ENCODE measurements at regions not wholly inside any gene's neighbourhood (a gene's known extent, or its start where the extent isn't known, plus 50 kb on each side); places are given as distances from the start of the nearest gene placed in this dataset.
"Not testable (repeated sequence)": the region's sequence is repeated elsewhere in the genome, so short reads cannot be mapped to it uniquely, and the experiment has no call there.

GRCh38 chr4:28378109-28378830, 1517.6 kb downstream of the STIM2 start:
- DNase-seq (ENCODE audit: low read depth in 2 of 2), result no peak

- no peak for DNase-seq (ENCODE audit: low read depth in 2 of 2)
Observed at GRCh38 chr4:28385801-28386200, 1525.2 kb downstream of the STIM2 start.

- no peak for DNase-seq (ENCODE audit: low read depth in 2 of 2)
Observed at GRCh38 chr4:28386776-28387175, 1526.1 kb downstream of the STIM2 start.

GRCh38 chr4:28388471-28388870, 1527.8 kb downstream of the STIM2 start:
- DNase-seq (ENCODE audit: low read depth in 2 of 2), result no peak

GRCh38 chr4:28391877-28392276, 1531.2 kb downstream of the STIM2 start:
- peak; percentile 2 to 10 for DNase-seq (ENCODE audit: low read depth in 2 of 2)

GRCh38 chr4:28402751-28403150, 1542.1 kb downstream of the STIM2 start:
- no peak for DNase-seq (ENCODE audit: low read depth in 2 of 2)

- DNase-seq (ENCODE audit: low read depth in 2 of 2), result no peak
Observed at GRCh38 chr4:28421221-28421620, 1560.6 kb downstream of the STIM2 start.

GRCh38 chr4:28426251-28426650, 1565.6 kb downstream of the STIM2 start:
- no peak for DNase-seq (ENCODE audit: low read depth in 2 of 2)

GRCh38 chr4:28427306-28428085, 1566.9 kb downstream of the STIM2 start:
- DNase-seq (ENCODE audit: low read depth in 2 of 2), result no peak

GRCh38 chr4:28432348-28433025, 1571.8 kb downstream of the STIM2 start:
- no peak for DNase-seq (ENCODE audit: low read depth in 2 of 2)

- DNase-seq (ENCODE audit: low read depth in 2 of 2), result peak in 1 of 2 experiments; percentile 8
Observed at GRCh38 chr4:28435314-28435713, 1574.7 kb downstream of the STIM2 start.

GRCh38 chr4:28436191-28437080, 1575.8 kb downstream of the STIM2 start:
- no peak for DNase-seq (ENCODE audit: low read depth in 2 of 2)

GRCh38 chr4:28443371-28443770, 1582.7 kb downstream of the STIM2 start:
- no peak for DNase-seq (ENCODE audit: low read depth in 2 of 2)

GRCh38 chr4:28443801-28444412, 1583.3 kb downstream of the STIM2 start:
- DNase-seq (ENCODE audit: low read depth in 2 of 2), result no peak

GRCh38 chr4:28444886-28445496, 1584.3 kb downstream of the STIM2 start:
- DNase-seq (ENCODE audit: low read depth in 2 of 2), result no peak

GRCh38 chr4:28449085-28449484, 1588.4 kb downstream of the STIM2 start:
- DNase-seq (ENCODE audit: low read depth in 2 of 2), result no peak

- DNase-seq (ENCODE audit: low read depth in 2 of 2), result no peak
Observed at GRCh38 chr4:28451346-28451745, 1590.7 kb downstream of the STIM2 start.

GRCh38 chr4:28462766-28463700, 1602.4 kb downstream of the STIM2 start:
- DNase-seq (ENCODE audit: low read depth in 2 of 2), result no peak

- DNase-seq (ENCODE audit: low read depth in 2 of 2), result no peak
Observed at GRCh38 chr4:28464823-28465222, 1604.2 kb downstream of the STIM2 start.

- not testable (repeated sequence) for DNase-seq (ENCODE audit: low read depth in 2 of 2)
Observed at GRCh38 chr4:28466886-28467285, 1606.2 kb downstream of the STIM2 start.

Measured in fibroblast of skin of left biceps (primary cell).